ENCODE measurements at regions not wholly inside any gene's neighbourhood (a gene's known extent, or its start where the extent isn't known, plus 50 kb on each side); places are given as distances from the start of the nearest gene placed in this dataset.

DNA sequence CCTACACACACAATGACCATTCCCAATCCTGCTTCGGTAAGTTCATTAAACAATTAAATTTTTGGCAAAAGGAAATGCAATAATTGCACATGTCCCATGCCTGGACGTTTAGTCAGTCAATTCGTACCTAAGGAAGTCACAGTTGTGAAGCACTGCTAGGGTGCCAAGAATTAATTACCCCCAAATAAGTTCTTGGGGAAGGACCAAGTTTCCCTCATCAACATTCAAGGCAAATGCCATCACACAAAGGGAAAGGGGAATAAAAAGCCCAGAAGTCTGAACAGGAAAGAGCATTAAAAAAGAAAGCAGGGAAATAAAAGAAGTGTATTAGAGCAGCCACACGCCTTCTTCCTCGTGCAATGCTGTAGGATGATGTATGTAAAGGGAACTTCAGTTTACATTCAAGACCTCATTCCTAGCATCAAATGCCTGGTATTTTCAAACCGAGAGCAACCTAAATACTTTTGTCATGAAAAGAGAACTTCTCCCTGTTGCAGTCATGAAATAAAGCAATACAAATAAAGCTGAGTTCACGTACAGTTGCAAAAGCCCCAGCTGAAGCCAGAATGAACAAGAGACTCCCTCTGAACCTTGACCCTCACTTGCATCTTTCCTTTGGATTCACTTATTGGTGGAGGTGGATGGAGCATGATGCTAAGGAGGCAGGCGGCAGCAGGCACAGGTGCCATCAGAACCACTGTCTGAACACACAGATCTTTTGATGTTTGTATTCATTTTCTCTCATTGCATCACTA lies 124.0 kb upstream of the PPARGC1A start:
- DNase-seq (ENCODE audit: low read depth) = no peak
- H3K4me3 ChIP-seq (ENCODE audit: low read depth, low read length) = no peak overlapping the region
- TF ChIP-seq, protein P1, sequence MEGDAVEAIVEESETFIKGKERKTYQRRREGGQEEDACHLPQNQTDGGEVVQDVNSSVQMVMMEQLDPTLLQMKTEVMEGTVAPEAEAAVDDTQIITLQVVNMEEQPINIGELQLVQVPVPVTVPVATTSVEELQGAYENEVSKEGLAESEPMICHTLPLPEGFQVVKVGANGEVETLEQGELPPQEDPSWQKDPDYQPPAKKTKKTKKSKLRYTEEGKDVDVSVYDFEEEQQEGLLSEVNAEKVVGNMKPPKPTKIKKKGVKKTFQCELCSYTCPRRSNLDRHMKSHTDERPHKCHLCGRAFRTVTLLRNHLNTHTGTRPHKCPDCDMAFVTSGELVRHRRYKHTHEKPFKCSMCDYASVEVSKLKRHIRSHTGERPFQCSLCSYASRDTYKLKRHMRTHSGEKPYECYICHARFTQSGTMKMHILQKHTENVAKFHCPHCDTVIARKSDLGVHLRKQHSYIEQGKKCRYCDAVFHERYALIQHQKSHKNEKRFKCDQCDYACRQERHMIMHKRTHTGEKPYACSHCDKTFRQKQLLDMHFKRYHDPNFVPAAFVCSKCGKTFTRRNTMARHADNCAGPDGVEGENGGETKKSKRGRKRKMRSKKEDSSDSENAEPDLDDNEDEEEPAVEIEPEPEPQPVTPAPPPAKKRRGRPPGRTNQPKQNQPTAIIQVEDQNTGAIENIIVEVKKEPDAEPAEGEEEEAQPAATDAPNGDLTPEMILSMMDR (IDR thresholded peaks at IDR 0.05; ENCODE audit: insufficient read depth, low read length) = no peak

DNA sequence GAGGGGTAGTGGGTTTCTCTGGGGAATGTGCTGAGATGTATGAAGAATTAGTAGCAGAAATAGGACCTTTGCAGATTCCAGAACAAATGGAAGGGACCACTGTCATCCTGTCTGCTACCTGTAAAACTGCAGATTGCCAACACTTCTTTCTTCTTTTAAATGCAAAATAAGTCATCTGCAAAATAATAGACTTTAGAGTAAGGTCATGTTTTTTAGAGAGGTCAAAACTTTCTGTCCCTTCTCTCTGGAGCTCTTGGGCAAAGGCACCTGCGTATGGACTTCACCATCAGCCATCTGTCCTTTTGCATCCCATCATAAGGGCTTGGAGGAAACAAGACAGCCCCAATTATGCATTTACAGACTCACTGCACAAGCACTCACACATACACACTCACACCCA lies 121.1 kb upstream of the PPARGC1A start:
- H3K4me3 ChIP-seq (ENCODE audit: low read depth, low read length) = no peak overlapping the region
- no peak for DNase-seq (ENCODE audit: low read depth)
- TF ChIP-seq, protein P1 (IDR thresholded peaks at IDR 0.05; ENCODE audit: insufficient read depth, low read length) = no peak

DNA sequence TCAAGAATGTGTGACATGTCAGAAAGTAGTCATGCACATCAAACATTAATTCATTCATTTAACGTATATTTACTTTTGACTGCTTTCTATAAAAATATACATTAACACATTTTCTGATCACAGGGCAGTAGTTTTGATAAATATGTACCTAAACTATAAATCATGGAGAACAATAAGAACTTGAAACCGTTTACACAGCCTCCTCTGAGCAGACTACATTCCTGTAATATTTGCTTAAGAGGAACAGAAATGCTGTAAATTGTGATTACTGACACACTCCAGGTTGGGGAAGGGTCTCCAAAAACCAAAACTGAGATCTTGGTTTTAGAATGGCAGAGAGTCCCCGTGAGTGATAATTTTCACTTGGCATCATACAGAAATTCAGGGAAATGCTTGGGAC lies 120.7 kb upstream of the PPARGC1A start:
- TF ChIP-seq, protein P1 (IDR thresholded peaks at IDR 0.05; ENCODE audit: insufficient read depth, low read length) = no peak
- H3K4me3 ChIP-seq (ENCODE audit: low read depth, low read length) = no peak overlapping the region
- DNase-seq (ENCODE audit: low read depth) = no peak

DNA sequence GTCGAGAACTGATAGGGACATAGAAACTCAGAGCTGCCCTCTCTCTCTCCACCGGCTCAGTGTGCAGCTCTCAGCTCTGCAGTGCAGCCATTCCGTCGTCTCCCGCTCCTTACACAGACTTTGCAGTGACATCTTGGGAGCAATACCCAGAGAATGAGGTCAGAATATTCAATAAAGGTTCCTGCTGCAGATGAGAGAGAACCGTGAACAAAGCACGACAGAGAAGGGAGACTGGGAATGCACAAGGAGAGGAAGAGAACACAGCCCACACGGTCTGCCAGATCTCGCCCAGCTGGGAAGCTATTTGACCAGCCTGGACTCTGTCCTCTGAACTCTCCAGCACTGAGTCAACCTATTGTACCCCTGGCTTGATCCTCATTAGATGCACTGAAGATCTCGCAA lies 118.0 kb upstream of the PPARGC1A start:
- H3K4me3 ChIP-seq (ENCODE audit: low read depth, low read length) = no peak overlapping the region
- no peak for DNase-seq (ENCODE audit: low read depth)
- TF ChIP-seq, protein P1 (IDR thresholded peaks at IDR 0.05; ENCODE audit: insufficient read depth, low read length) = no peak

DNA sequence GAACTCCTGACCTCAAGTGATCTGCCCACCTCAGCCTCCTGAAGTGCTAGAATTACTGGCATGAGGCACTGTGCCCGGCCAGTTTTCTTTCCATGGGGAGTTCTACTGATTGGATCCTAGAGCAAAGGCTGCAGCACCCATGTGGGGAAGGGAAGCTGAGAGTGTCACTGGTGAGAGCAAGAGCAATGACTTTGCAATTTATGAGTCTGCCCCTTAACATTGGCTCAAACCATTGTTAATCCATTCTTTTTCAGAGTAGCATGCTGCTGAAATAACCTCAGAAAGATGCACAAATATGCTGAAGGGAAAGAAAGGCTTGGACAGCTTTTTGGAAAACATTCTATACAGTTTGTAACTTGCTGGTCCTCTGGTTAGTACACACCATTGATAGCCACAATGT lies 116.4 kb upstream of the PPARGC1A start:
- TF ChIP-seq, protein P1 (IDR thresholded peaks at IDR 0.05; ENCODE audit: insufficient read depth, low read length) = no peak
- no peak for DNase-seq (ENCODE audit: low read depth)
- no peak overlapping the region for H3K4me3 ChIP-seq (ENCODE audit: low read depth, low read length)

DNA sequence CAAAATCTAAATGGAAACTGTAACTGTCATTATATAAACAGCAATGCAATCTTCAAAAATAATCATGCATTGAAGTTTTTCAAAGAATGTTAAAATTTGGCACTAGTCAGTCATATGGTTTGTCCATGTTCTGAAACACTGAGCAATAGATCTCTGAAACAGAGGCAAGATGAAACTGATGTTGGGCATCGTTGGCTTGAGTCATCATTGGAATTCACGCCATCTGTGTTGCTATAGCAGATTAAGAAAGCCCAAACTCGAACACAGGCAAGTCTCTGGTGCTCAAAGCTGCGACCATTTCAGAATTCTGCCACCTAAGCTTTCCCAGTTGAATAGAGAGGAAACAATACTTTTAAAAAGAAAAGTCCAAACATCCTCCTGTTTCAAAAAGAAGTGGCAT lies 114.1 kb upstream of the PPARGC1A start:
- TF ChIP-seq, protein P1 (IDR thresholded peaks at IDR 0.05; ENCODE audit: insufficient read depth, low read length) = no peak
- DNase-seq (ENCODE audit: low read depth) = peak; percentile 1
- no peak overlapping the region for H3K4me3 ChIP-seq (ENCODE audit: low read depth, low read length)

DNA sequence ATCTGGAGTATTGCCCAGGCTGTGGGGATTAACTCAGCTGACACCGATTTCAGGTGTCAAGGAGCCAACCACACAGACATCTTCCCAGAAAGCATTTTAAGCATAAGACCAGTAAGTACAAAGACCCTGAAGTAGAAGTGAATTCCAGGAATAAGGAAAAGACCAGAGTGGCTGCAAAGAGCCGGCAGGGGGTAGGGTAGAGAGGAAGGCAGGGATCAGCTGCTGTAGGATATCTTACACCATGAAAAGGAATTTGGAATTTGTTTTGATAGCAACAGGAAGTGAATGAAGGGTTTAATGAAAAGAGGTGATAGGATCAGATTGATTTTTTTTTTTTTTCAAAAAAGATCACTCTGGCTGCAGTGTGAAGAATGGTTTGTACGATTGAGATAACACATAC lies 113.6 kb upstream of the PPARGC1A start:
- no peak for DNase-seq (ENCODE audit: low read depth)
- TF ChIP-seq, protein P1 (IDR thresholded peaks at IDR 0.05; ENCODE audit: insufficient read depth, low read length) = no peak
- no peak overlapping the region for H3K4me3 ChIP-seq (ENCODE audit: low read depth, low read length)

All from fibroblast of the aortic adventitia (primary cell).